ENCODE measurements at regions not wholly inside any gene's neighbourhood (a gene's known extent, or its start where the extent isn't known, plus 50 kb on each side); places are given as distances from the start of the nearest gene placed in this dataset.

DNA sequence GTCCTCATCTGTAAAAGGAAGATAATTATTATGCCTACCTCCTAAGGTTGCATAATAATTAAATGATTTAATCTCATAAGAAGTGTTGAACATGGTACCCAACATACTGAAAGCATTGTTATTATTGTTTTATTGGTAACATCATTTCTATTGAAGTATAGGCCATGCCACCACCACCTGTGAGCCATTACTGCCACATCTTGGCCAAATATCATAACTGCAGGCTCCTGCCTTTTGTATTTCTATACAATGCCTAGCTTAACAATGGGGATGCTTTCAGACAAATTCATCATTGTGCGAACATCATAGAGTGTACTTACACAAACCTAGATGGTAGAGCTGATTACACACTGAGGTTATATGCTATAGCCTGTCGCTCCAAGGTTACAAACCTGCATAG is 61.1 kb upstream of the NPSR1 start:
- DNase-seq (ENCODE audit: low read depth): no peak

DNA sequence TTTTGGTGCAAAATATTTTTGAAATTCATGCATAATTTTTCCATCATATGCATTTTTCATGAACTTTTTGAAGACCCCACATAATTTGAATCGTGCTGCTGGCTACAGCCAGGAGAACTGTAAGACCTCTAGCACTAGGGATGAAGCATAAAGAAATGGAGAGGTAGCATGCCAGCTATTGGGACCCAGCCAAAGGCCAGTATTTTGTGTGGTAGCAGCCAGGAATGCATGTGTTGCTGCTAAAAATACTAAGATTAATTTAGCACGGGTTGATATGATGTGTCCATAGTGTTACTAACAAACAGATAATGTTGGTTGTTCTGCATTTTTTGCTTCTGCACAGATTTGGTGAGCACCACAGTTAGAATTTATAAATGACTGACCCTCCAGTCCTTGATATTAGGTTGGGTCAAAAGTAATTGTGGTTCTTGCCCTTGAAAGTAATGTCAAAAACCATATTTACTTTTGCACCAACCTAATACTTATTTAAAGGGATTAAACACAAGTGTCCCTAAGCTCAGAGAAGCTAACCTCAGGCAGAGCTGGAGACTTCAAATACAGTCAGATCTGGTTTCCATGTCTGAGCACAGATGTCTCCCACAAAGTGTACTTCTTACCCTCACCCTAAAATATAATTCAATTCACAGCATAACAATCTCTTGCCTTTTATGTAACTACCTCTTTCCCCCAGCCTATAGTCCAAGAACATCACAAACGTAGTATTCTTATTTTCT is 54.1 kb upstream of the NPSR1 start:
- DNase-seq (ENCODE audit: low read depth): no peak
